Stimulated activated CD4-positive, alpha-beta T cell treated with anti-CD3 and anti-CD28 coated beads, Interleukin-4, amount 100 ng/mL, for 24 hours (primary cell): ENCODE measurements at regions not wholly inside any gene's neighbourhood (a gene's known extent, or its start where the extent isn't known, plus 50 kb on each side); places are given as distances from the start of the nearest gene placed in this dataset.

Experiments
- DNase-seq: peaks from one replicate; pipeline ENCODE4 v3.0.0-alpha.2; 2020

DNA sequence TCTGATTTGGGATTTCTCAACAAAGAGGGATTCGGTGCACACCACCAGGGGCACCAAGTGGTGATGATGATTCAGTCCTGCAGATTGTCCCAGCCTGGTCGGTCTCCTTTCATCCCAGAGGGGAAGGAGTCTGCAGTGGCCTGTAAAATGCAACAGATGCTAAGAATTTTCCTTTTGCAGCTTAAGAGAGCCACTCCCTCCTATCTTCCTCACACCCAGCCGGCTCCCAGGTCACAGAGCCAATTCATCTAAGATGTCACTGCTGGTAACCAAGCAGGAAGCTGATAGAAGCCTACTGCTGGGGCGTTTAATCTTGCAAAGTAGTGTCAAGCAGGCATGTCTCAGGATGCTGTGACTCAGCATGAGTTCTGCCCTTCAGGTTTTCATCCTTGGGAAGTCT is 203.8 kb upstream of the LRFN2 start:
- DNase-seq: no peak

DNA sequence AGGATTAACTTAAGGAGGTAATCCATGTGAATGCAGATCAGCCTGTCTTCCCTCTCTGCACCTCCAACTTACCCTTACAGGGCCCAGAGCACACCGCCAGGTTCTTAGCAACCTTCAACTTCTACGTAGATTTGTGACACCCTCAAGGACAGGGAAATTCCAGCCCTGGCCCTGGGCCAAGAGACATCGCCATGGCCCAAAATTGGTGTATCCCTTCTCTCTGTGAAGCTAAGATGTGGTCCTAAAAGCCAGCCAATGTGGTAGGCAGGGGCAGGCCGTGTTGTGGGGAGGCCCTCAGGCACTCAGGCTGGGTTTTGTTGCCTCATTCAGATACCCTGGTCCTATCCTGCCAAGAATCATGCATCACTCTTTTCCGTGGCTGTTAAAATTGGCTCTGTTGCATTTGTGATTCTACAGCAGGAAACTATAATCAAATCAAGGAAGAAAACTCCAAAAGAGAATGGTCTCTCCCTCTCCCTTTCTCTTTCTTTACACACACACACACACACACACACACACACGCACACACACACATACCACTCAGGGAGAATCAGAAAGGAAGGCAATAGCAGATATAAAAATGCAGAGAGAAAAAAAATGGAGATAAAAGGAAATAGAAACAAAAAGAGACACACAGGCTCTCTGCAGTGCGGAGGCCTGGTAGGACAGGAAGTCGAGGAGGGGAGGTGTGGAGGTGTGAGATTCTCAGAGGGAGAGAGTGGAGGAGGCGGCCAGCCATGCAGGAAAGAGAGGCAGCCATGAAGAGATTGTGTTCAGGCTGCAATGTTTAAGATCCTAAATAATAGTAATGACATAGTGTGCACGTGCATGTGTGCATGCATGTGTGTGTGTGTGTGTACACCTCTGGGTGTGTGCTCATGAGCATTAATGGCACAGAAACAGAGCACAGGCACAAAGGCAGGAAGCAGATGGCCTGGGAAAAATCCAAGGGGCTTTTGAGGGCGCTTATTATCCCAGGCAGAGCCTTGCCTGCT is 201.8 kb upstream of the LRFN2 start:
- peak; percentile 9 for DNase-seq

- DNase-seq: no peak
Measured at GRCh38 chr6:40782355-40782754, 195.2 kb upstream of the LRFN2 start.

DNA sequence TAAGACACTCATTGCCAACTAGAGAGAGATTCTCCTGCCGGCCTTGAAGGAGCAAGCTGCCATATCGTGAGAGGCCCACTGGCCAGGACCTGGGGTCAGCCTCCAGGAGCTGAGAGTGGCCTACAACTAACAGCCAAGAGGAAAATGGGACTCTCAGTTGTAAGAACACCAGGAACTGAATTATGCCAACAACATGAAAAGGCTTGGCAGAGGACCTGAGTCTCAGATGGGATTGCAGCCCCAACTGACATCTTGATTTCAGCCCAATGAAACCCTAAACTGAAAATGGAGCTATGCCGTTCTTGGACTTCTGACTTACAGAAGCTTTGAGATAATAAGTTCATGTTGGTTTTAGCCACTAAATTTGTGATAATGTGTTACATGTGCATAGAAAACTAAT is 193.5 kb upstream of the LRFN2 start:
- no peak for DNase-seq

- DNase-seq: no peak
Measured at GRCh38 chr6:40779409-40779808, 192.2 kb upstream of the LRFN2 start.

DNA sequence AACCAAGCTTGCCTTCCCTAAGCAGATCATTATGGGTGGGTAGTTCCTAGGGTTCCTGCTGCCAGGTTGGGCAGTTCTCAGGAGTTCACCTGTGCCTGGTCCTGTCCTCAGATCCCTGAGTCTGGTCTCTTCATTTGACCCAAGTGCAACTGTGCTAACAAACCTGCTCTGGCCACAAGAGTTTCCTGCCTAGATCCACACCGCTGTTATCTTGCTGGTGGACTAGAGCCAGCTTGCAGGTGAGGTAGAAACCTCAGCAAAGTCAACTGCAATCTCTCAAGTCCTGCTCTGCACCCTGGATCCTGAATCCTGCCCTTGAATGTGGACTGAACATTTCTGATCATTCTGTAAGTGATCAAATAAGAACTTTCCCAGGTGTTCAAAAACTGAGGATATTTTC is 191.8 kb upstream of the LRFN2 start:
- DNase-seq: no peak

DNA sequence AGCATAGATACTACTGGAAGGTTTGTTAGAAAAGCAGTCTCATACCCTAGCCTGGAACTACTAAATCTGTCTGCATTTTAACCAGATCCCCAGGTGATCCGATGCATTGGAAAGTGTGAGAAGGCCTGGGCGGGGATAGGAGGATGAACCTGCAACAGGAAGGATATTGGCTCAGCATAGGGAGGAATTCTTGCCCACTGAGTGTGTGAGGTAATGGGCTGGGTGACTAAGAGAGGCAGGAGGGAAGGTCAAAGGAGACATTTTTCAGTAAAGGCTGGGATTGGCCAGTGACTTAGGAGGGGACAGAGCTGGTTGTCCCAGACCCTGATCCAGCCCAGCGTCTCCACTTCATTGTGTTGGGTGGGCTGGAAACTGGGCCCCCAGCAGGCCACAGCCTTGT is 191.0 kb upstream of the LRFN2 start:
- no peak for DNase-seq

GRCh38 chr6:40774932-40775331 is 187.8 kb upstream of the LRFN2 start:
- no peak for DNase-seq

- no peak for DNase-seq
Measured at GRCh38 chr6:40770794-40771193, 183.6 kb upstream of the LRFN2 start.

GRCh38 chr6:40764726-40765125 is 177.6 kb upstream of the LRFN2 start:
- no peak for DNase-seq

DNA sequence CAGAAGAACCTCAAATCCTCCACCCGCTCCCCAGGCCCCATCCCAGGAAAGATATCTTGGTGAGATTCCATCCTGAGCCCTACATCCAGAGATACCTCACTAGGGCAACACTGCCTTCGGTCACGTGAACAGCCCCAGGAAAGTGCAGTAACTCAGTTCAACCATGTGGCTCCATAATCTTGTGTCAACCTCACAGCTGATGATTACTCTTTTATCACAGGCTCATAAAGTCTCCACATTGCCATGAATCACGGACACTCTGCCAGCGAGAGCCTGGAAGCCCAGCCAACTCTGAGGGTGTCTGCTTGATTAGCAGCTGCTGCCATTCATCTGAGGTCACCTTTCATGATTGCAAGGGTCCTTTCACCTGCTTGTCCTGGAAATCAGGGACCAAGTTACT is 175.8 kb upstream of the LRFN2 start:
- DNase-seq: no peak

- no peak for DNase-seq
Measured at GRCh38 chr6:40760887-40761286, 173.7 kb upstream of the LRFN2 start.

- DNase-seq: no peak
Measured at GRCh38 chr6:40759838-40760237, 172.7 kb upstream of the LRFN2 start.

GRCh38 chr6:40759264-40759663 is 172.1 kb upstream of the LRFN2 start:
- DNase-seq: no peak

DNA sequence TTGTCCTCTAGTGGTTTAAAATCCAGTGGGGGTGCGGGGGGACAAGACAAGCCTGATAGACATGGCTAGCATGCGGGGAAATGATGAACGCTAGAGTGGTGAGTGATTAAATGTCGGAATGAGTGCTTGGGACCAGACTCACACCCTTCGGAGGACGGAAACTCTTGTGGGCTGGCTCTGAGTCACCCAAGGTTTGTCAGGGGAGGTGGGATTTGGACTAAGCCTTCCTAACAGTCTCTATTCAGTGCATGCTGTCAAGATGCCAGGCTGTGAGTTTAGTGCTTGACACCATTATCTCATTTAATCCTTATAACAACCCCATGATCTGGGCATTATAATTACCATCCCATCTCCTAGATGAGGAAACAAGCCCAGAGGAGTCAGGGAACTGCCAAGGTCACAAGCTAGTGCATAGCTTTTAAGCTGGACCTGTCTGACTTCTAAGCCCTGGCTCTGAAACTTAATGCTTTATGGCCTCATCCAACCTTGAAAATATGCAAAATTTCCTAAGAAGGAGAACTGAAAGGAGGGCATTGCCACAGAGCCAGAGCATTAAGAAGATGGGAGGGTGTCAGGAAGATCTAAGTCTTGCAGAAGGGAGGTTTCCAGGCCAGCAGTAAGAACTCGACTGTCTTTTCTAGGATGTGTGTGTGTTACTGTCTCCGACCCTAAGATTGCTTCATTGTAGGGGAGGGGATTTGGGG is 168.7 kb upstream of the LRFN2 start:
- DNase-seq: no peak

- no peak for DNase-seq
Measured at GRCh38 chr6:40755046-40755681, 168.0 kb upstream of the LRFN2 start.

GRCh38 chr6:40754461-40755045 is 167.4 kb upstream of the LRFN2 start:
- no peak for DNase-seq

DNA sequence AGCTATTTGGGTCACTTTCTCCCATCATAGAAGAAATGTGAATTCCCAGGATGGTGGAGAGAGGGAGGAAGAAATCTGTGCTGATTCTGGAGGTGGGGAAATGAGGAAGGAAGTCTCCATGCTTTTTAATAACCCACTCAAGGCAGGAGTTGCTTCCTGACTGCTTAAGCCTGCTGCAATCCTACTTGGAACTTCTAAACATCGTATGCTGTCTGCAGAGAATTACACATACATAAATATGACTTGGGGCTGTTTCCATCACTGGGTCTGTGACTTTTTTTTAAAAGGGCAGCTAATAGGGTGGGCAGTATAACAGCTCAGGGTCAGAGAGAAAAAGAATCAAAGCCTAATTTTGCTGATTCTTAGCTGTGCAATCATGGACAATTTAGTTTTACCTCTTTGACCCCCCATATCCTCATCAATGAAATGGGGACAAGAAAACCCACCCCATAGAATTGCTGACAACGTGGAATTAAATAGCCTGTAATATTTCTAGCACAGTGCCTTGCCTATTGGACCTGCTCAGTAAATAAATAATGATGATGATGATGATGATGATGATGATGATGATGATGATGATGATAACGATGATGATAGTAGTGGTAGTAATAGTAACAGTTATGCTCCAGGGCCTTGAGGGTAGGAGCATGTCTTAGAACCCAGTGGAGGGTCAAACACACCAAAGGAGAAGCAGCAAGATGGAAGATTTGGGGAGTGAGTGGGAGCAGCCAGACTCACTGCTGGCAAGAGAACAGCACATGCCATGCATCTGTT is 166.7 kb upstream of the LRFN2 start:
- no peak for DNase-seq

DNA sequence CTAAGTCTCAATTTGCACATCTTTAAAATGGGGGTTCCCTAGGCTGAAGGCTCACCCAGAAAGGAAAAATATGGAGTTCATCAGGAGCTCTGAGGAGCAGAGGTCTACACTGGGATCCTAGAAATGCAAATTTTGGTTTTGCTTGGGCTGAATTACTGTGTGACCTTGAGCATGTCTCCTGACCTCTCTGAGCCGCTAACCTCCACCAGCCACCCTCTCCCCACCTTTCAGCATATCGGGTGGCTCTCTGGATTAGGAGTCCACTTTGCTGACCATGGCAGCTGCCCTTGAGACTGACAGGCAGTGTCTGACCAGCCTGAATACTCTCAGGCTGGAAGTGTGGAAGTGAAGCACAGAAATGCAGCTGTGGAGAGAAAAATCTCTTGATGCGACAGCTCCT is 165.9 kb upstream of the LRFN2 start:
- DNase-seq: no peak

DNA sequence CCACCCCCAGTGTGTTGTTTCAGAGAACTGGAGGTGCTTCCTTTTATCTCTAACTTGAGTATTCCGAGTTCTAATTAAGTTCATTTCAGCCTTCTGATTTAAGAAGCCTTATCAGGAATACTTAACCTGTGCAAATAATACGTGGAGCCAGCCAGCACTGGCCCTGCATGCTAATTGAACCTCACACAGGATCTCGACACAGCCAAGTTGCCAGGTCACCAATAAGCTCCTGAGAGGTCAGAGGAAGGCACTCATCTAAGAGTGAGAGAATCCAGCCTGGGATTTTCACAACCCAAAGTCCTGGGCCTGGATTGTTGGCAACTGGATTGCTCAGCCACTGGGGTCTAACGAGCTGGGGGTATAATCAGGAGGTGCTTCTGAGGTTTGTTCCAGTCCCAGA is 157.7 kb upstream of the LRFN2 start:
- no peak for DNase-seq

GRCh38 chr6:40743690-40744446 is 156.7 kb upstream of the LRFN2 start:
- DNase-seq: no peak

GRCh38 chr6:40743226-40743625 is 156.1 kb upstream of the LRFN2 start:
- DNase-seq: no peak
